ENCODE measurements at regions not wholly inside any gene's neighbourhood (a gene's known extent, or its start where the extent isn't known, plus 50 kb on each side); places are given as distances from the start of the nearest gene placed in this dataset.

DNA sequence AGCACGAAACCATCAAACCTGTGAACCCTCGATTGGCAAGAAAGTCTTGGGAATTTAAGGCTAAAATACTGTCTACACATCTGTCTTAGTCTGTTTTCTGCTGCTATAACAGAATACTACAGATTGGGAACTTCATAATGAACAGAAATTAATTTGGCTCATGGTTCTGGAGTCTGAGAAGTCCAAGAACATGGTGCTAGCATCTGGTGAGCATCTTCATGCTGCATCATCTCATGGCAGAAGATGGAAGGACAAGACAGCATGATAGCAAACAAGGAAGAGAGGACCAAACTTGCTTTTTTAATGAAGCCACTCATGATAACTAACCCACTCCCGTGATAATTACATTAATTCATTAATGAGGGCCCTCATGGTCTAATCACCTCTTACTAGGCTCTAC lies 102.0 kb upstream of the CDKN3 start:
- POLR2A ChIA-PET, result no interaction called here
- H4K20me1 ChIP-seq (ENCODE audit: insufficient read depth), result no peaks in the 10 kb centered on the region
- H3K4me2 ChIP-seq, result no peak overlapping the region
- H3K4me1 ChIP-seq (ENCODE audit: control insufficient read depth in 1 of 2, insufficient read depth in 2 of 2, low read depth in 1 of 2, low read length in 1 of 2), result peaks cover 0 to 7% of the 10 kb centered on the region in 2 experiments; a peak in 1 of 4 replicates
- DNase-seq, result no peak
- TF ChIP-seq, protein P1, sequence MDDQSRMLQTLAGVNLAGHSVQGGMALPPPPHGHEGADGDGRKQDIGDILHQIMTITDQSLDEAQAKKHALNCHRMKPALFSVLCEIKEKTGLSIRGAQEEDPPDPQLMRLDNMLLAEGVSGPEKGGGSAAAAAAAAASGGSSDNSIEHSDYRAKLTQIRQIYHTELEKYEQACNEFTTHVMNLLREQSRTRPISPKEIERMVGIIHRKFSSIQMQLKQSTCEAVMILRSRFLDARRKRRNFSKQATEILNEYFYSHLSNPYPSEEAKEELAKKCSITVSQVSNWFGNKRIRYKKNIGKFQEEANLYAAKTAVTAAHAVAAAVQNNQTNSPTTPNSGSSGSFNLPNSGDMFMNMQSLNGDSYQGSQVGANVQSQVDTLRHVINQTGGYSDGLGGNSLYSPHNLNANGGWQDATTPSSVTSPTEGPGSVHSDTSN (IDR thresholded peaks at IDR 0.05), result no peak
- TF ChIP-seq, protein P2, sequence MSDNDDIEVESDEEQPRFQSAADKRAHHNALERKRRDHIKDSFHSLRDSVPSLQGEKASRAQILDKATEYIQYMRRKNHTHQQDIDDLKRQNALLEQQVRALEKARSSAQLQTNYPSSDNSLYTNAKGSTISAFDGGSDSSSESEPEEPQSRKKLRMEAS (IDR thresholded peaks at IDR 0.05; ENCODE audit: low read depth), result no peak
- TF ChIP-seq RCOR1 (IDR thresholded peaks at IDR 0.05; ENCODE audit: low read length), result no peak
- TF ChIP-seq, protein P3, sequence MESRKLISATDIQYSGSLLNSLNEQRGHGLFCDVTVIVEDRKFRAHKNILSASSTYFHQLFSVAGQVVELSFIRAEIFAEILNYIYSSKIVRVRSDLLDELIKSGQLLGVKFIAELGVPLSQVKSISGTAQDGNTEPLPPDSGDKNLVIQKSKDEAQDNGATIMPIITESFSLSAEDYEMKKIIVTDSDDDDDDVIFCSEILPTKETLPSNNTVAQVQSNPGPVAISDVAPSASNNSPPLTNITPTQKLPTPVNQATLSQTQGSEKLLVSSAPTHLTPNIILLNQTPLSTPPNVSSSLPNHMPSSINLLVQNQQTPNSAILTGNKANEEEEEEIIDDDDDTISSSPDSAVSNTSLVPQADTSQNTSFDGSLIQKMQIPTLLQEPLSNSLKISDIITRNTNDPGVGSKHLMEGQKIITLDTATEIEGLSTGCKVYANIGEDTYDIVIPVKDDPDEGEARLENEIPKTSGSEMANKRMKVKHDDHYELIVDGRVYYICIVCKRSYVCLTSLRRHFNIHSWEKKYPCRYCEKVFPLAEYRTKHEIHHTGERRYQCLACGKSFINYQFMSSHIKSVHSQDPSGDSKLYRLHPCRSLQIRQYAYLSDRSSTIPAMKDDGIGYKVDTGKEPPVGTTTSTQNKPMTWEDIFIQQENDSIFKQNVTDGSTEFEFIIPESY (IDR thresholded peaks at IDR 0.05; ENCODE audit: borderline replicate concordance, low read depth), result no peak
- H3K9me3 ChIP-seq, result no peaks in the 10 kb centered on the region
- no peaks in the 10 kb centered on the region for H3K36me3 ChIP-seq (replicated peaks in 1 of 2; ENCODE audit: control insufficient read depth in 1 of 2, insufficient read depth in 2 of 2, low read length in 1 of 2)
- no peak overlapping the region for H2AFZ ChIP-seq (ENCODE audit: low read depth)
- no peaks in the 10 kb centered on the region for H3F3A ChIP-seq (replicated peaks; ENCODE audit: insufficient read depth)
- 10% methylated on average over 3 of the region's 3 CpGs for WGBS (ENCODE audit: low lambda C conversion rate)
- no peaks in the 10 kb centered on the region for H3K79me2 ChIP-seq (ENCODE audit: insufficient read depth)
- no peak overlapping the region for H3K27ac ChIP-seq (ENCODE audit: low read depth in 2 of 2, low read length in 1 of 2)
- CTCF ChIA-PET, result no interaction called here
- no peak overlapping the region for H3K4me3 ChIP-seq (ENCODE audit: low read depth in 2 of 2, low read length in 1 of 2)
- H3K9me2 ChIP-seq, result no peaks in the 10 kb centered on the region
- peaks cover 9% of the 10 kb centered on the region; the same call in 1 of the 2 replicates for H3K27me3 ChIP-seq (ENCODE audit: insufficient read depth)
- no peak overlapping the region for H3K9ac ChIP-seq

DNA sequence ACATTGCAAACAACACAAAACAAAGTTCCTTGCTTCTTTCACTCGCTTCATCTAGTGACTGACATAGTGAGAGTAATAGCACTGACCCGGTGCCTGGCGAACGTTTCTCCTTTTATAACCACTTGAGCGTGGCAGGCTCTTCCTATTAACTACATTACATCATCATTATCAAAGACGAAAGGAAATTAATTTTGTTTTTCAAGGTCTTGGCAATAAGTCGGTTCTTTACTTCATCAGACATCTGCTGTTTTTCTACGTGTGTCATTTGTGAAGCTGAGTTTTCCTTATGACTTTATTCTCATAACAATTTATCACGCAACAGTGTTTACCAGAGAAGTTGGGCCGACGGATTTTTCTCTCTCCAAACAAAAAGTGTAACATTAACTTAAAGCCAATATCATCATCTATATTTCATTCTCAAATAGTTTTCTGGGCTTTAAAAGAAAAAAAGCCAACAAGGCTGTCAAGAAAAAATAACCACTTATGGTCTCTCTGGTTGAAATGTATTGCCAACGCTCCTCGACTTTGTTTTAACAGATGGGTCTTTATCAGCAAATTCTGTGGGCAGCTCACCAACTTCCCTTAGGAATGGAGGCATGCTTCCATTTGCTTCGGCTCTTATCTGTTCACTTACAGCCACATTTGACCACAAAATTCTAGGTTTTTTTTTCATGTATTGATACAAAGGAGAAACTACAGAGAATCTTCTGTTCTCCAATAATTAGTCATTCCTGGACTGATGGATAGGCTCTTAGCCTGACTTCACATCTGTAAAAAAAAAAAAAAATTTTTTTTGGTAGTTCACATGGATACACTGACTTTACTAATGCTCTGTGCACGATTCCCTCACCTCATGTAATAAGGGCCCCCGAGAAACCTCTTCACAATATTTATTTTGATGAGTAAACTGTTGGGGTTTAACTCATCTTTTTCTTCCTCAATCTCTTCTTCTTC lies 97.1 kb upstream of the CDKN3 start:
- Histone ChIP-seq H2AFZ (ENCODE audit: low read depth) (no peak overlapping the region), H4K20me1 (ENCODE audit: insufficient read depth) (no peaks in the 10 kb centered on the region), H3K79me2 (ENCODE audit: insufficient read depth) (no peaks in the 10 kb centered on the region), H3K9me3 (no peaks in the 10 kb centered on the region), H3K4me1 (ENCODE audit: control insufficient read depth in 1 of 2, insufficient read depth in 2 of 2, low read depth in 1 of 2, low read length in 1 of 2) (no peaks in the 10 kb centered on the region; a peak in 1 of 4 replicates), H3K4me2 (no peak overlapping the region), H3K27me3 (ENCODE audit: insufficient read depth) (no peaks in the 10 kb centered on the region; the same call in 1 of the 2 replicates), H3K36me3 (replicated peaks in 1 of 2; ENCODE audit: control insufficient read depth in 1 of 2, insufficient read depth in 2 of 2, low read length in 1 of 2) (no peaks in the 10 kb centered on the region), H3K27ac (ENCODE audit: low read depth in 2 of 2, low read length in 1 of 2) (peak overlapping the region in 1 of 2 experiments; percentile 62; a peak in 2 of 4 replicates), H3K4me3 (ENCODE audit: low read depth in 2 of 2, low read length in 1 of 2) (no peak overlapping the region), H3K9me2 (no peaks in the 10 kb centered on the region), H3F3A (replicated peaks; ENCODE audit: insufficient read depth) (no peaks in the 10 kb centered on the region), H3K9ac (no peak overlapping the region)
- ChIA-PET CTCF (interaction anchor here (0.8 to 1.3 kb wide), 3 partner anchors 9 to 48 kb away, joined by 3 to 4 read pairs (median 3); no protein-coding TSS in a partner anchor), POLR2A (interaction anchor here (0.7 kb wide), 1 partner anchor 15 kb away, joined by 3 read pairs; no protein-coding TSS in a partner anchor)
- 24% methylated on average over 16 of the region's 16 CpGs for WGBS (ENCODE audit: low lambda C conversion rate)
- peak; percentile 41 for DNase-seq
- TF ChIP-seq, protein P2 (IDR thresholded peaks at IDR 0.05; ENCODE audit: low read depth), result no peak
- TF ChIP-seq GATA2 (CRISPR knock-in tag; IDR thresholded peaks at IDR 0.05), result no peak
- no peak for TF ChIP-seq RFX5 (IDR thresholded peaks at IDR 0.05; ENCODE audit: low read length)
- no peak for TF ChIP-seq RCOR1 (IDR thresholded peaks at IDR 0.05; ENCODE audit: low read length)
- no peak for TF ChIP-seq MXI1 (IDR thresholded peaks at IDR 0.05; ENCODE audit: low read depth, low read length)
- TF ChIP-seq JUND (IDR thresholded peaks at IDR 0.05), result no peak
- TF ChIP-seq SMC3 (IDR thresholded peaks at IDR 0.05; ENCODE audit: low read depth, low read length), result no peak
- no peak for TF ChIP-seq SIN3A (IDR thresholded peaks at IDR 0.05; ENCODE audit: borderline replicate concordance, low read depth, low read length)
- TF ChIP-seq TCF12 (IDR thresholded peaks at IDR 0.05), result no peak
- no peak for TF ChIP-seq NRF1 (IDR thresholded peaks at IDR 0.05; ENCODE audit: low read depth, low read length)
- TF ChIP-seq RXRA (IDR thresholded peaks at IDR 0.05; ENCODE audit: borderline replicate concordance, low read depth), result no peak
- TF ChIP-seq, protein P4, sequence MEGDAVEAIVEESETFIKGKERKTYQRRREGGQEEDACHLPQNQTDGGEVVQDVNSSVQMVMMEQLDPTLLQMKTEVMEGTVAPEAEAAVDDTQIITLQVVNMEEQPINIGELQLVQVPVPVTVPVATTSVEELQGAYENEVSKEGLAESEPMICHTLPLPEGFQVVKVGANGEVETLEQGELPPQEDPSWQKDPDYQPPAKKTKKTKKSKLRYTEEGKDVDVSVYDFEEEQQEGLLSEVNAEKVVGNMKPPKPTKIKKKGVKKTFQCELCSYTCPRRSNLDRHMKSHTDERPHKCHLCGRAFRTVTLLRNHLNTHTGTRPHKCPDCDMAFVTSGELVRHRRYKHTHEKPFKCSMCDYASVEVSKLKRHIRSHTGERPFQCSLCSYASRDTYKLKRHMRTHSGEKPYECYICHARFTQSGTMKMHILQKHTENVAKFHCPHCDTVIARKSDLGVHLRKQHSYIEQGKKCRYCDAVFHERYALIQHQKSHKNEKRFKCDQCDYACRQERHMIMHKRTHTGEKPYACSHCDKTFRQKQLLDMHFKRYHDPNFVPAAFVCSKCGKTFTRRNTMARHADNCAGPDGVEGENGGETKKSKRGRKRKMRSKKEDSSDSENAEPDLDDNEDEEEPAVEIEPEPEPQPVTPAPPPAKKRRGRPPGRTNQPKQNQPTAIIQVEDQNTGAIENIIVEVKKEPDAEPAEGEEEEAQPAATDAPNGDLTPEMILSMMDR (IDR thresholded peaks at IDR 0.05), result no peak
- TF ChIP-seq ELF1 (IDR thresholded peaks at IDR 0.05), result no peak
- TF ChIP-seq FOXJ3 (CRISPR knock-in tag; IDR thresholded peaks at IDR 0.05), result no peak
- TF ChIP-seq, protein P3 (IDR thresholded peaks at IDR 0.05; ENCODE audit: borderline replicate concordance, low read depth), result no peak

Measured in SK-N-SH (cell line).